ENCODE measurements at regions not wholly inside any gene's neighbourhood (a gene's known extent, or its start where the extent isn't known, plus 50 kb on each side); places are given as distances from the start of the nearest gene placed in this dataset.

GRCh38 chr1:184215274-184215925, 163.9 kb downstream of the TSEN15 start:
- DNase-seq (no peak), ATAC-seq (ENCODE audit: insufficient read depth, low read depth) (no peak)
- no peaks in the 10 kb centered on the region for H3K36me3 ChIP-seq (ENCODE audit: insufficient read depth, low read length)
- no peaks in the 10 kb centered on the region for H3K4me1 ChIP-seq (ENCODE audit: insufficient read depth, low read length)
- no peaks in the 10 kb centered on the region for H3K9me3 ChIP-seq (ENCODE audit: insufficient read depth, low read length, severe bottlenecking)
- no peak overlapping the region for H3K4me2 ChIP-seq (ENCODE audit: insufficient read depth, low read length)
- no peak overlapping the region for H3K9ac ChIP-seq (ENCODE audit: low read depth, low read length)
- TF ChIP-seq EZH2 (IDR thresholded peaks at IDR 0.05; ENCODE audit: borderline replicate concordance, low read depth, low read length, severe bottlenecking), result no peak
- TF ChIP-seq, protein P1, sequence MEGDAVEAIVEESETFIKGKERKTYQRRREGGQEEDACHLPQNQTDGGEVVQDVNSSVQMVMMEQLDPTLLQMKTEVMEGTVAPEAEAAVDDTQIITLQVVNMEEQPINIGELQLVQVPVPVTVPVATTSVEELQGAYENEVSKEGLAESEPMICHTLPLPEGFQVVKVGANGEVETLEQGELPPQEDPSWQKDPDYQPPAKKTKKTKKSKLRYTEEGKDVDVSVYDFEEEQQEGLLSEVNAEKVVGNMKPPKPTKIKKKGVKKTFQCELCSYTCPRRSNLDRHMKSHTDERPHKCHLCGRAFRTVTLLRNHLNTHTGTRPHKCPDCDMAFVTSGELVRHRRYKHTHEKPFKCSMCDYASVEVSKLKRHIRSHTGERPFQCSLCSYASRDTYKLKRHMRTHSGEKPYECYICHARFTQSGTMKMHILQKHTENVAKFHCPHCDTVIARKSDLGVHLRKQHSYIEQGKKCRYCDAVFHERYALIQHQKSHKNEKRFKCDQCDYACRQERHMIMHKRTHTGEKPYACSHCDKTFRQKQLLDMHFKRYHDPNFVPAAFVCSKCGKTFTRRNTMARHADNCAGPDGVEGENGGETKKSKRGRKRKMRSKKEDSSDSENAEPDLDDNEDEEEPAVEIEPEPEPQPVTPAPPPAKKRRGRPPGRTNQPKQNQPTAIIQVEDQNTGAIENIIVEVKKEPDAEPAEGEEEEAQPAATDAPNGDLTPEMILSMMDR (IDR thresholded peaks at IDR 0.05; ENCODE audit: borderline replicate concordance, extremely low read depth, low read length, poor library complexity, severe bottlenecking), result no peak
- H3K4me3 ChIP-seq (ENCODE audit: low read depth in 1 of 2, low read length in 2 of 2), result no peak overlapping the region
- no peak overlapping the region for H2AFZ ChIP-seq (ENCODE audit: low read depth, low read length)
- no peaks in the 10 kb centered on the region for H3K27me3 ChIP-seq (ENCODE audit: insufficient read depth, low read length, poor library complexity)
- H4K20me1 ChIP-seq (ENCODE audit: insufficient read depth, low read length), result no peaks in the 10 kb centered on the region
- H3K27ac ChIP-seq (ENCODE audit: low read length), result no peak overlapping the region
- no peaks in the 10 kb centered on the region for H3K79me2 ChIP-seq (ENCODE audit: insufficient read depth, low read length)

- Histone ChIP-seq H3K27ac (ENCODE audit: low read length) (no peak overlapping the region), H2AFZ (ENCODE audit: low read depth, low read length) (no peak overlapping the region), H3K4me3 (ENCODE audit: low read depth in 1 of 2, low read length in 2 of 2) (no peak overlapping the region), H3K36me3 (ENCODE audit: insufficient read depth, low read length) (no peaks in the 10 kb centered on the region), H3K4me2 (ENCODE audit: insufficient read depth, low read length) (no peak overlapping the region), H3K79me2 (ENCODE audit: insufficient read depth, low read length) (no peaks in the 10 kb centered on the region), H4K20me1 (ENCODE audit: insufficient read depth, low read length) (no peaks in the 10 kb centered on the region), H3K9ac (ENCODE audit: low read depth, low read length) (no peak overlapping the region), H3K27me3 (ENCODE audit: insufficient read depth, low read length, poor library complexity) (no peaks in the 10 kb centered on the region), H3K4me1 (ENCODE audit: insufficient read depth, low read length) (no peaks in the 10 kb centered on the region), H3K9me3 (ENCODE audit: insufficient read depth, low read length, severe bottlenecking) (no peaks in the 10 kb centered on the region)
- no peak for DNase-seq
- TF ChIP-seq, protein P1 (IDR thresholded peaks at IDR 0.05; ENCODE audit: borderline replicate concordance, extremely low read depth, low read length, poor library complexity, severe bottlenecking), result no peak
- TF ChIP-seq EZH2 (IDR thresholded peaks at IDR 0.05; ENCODE audit: borderline replicate concordance, low read depth, low read length, severe bottlenecking), result no peak
- ATAC-seq (ENCODE audit: insufficient read depth, low read depth), result no peak
These were observed 167.0 kb downstream of the TSEN15 start for GRCh38 chr1:184218458-184219075.

DNA sequence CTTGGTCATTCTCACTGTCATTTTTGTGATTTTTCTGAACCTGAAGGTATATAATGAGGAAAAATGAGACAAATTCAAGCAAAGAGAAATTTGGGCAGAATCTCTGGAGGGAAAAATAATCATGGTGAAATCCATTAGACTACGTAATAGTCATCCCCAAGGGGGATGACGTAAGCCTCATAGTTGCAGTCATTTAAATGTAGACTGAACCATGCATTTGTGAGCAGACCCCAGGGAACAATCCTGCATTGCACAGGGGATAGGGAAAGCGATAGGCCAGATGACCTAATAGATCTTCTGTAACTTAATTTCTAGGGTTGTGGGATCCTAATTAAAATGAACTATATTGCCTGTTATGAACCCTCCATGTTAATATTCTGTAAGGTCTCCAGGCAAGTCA, 167.4 kb upstream of the C1orf21 start:
- Histone ChIP-seq H3K36me3 (ENCODE audit: insufficient read depth, low read length) (no peaks in the 10 kb centered on the region), H3K9me3 (ENCODE audit: insufficient read depth, low read length, severe bottlenecking) (no peaks in the 10 kb centered on the region), H2AFZ (ENCODE audit: low read depth, low read length) (no peak overlapping the region), H4K20me1 (ENCODE audit: insufficient read depth, low read length) (no peaks in the 10 kb centered on the region), H3K27me3 (ENCODE audit: insufficient read depth, low read length, poor library complexity) (no peaks in the 10 kb centered on the region), H3K4me1 (ENCODE audit: insufficient read depth, low read length) (no peaks in the 10 kb centered on the region), H3K79me2 (ENCODE audit: insufficient read depth, low read length) (no peaks in the 10 kb centered on the region), H3K9ac (ENCODE audit: low read depth, low read length) (no peak overlapping the region), H3K4me3 (ENCODE audit: low read depth in 1 of 2, low read length in 2 of 2) (no peak overlapping the region), H3K27ac (ENCODE audit: low read length) (no peak overlapping the region), H3K4me2 (ENCODE audit: insufficient read depth, low read length) (no peak overlapping the region)
- TF ChIP-seq, protein P1 (IDR thresholded peaks at IDR 0.05; ENCODE audit: borderline replicate concordance, extremely low read depth, low read length, poor library complexity, severe bottlenecking), result no peak
- TF ChIP-seq EZH2 (IDR thresholded peaks at IDR 0.05; ENCODE audit: borderline replicate concordance, low read depth, low read length, severe bottlenecking), result no peak
- ATAC-seq (ENCODE audit: insufficient read depth, low read depth) (no peak), DNase-seq (no peak)
